Adrenal gland (tissue), 5 donors: ENCODE measurements at regions not wholly inside any gene's neighbourhood (a gene's known extent, or its start where the extent isn't known, plus 50 kb on each side); places are given as distances from the start of the nearest gene placed in this dataset.

Experiments used
- POLR2A ChIP-seq, 2 donors: fragments of 450-650 bp; IDR thresholded peaks; one replicate each; pipeline ENCODE4 v1.6.1; 2017; ENCODE audit warnings: antibody characterized with exemption in 2 of 2, mild to moderate bottlenecking in 2 of 2, moderate library complexity in 1 of 2
- TF ChIP-seq, protein P1 (sequence below), 6 experiments: fragments of 450-650 bp in 4 of 6; fragments of 200-600 bp in 2 of 6; sonication (generic) in 1 of 6; IDR thresholded peaks; 1 replicate in 5 of 6; 2 replicates in 1 of 6; pipeline versions ENCODE4 v1.5.1 to v1.8.0; 2016 to 2021; ENCODE audit warnings: antibody characterized with exemption in 6 of 6, mild to moderate bottlenecking in 2 of 6, moderate library complexity in 1 of 6
- donor health status: DM: no; HTN: no; CAD: no.

DNA sequence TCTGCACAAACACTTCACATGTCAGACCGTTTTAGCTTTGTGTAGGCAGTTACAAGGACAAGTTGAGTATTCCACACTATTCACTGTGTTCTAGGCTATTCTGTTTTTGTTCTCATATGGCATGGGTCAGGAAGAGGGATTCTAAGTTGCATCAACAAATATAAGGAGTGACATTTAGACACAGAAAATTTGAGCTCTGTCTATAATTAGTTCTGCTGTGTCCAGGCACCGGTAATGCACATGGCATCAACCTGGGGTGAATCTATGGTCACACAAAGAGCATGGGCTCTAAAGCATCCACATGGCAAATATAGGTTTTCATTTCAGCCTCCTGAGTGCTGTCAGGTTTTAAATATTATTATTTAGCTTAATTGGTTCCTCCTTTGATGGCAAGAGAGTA, 130.4 kb upstream of the PMFBP1 start:
- TF ChIP-seq, protein P1, sequence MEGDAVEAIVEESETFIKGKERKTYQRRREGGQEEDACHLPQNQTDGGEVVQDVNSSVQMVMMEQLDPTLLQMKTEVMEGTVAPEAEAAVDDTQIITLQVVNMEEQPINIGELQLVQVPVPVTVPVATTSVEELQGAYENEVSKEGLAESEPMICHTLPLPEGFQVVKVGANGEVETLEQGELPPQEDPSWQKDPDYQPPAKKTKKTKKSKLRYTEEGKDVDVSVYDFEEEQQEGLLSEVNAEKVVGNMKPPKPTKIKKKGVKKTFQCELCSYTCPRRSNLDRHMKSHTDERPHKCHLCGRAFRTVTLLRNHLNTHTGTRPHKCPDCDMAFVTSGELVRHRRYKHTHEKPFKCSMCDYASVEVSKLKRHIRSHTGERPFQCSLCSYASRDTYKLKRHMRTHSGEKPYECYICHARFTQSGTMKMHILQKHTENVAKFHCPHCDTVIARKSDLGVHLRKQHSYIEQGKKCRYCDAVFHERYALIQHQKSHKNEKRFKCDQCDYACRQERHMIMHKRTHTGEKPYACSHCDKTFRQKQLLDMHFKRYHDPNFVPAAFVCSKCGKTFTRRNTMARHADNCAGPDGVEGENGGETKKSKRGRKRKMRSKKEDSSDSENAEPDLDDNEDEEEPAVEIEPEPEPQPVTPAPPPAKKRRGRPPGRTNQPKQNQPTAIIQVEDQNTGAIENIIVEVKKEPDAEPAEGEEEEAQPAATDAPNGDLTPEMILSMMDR (IDR thresholded peaks at IDR 0.05): no peak
- TF ChIP-seq POLR2A (IDR thresholded peaks at IDR 0.05): no peak
